PC-3 (cell line): ENCODE measurements at regions not wholly inside any gene's neighbourhood (a gene's known extent, or its start where the extent isn't known, plus 50 kb on each side); places are given as distances from the start of the nearest gene placed in this dataset.

ENCODE experiments used
- CTCF ChIP-seq: fragments of 300-600 bp; sonication (generic); conservative IDR thresholded peaks from 2 replicates; pipeline ENCODE4 v1.5.1; 2017; ENCODE audit warnings: antibody characterized with exemption, low read depth, mild to moderate bottlenecking, low read length
- EZH2 ChIP-seq: fragments of 300-600 bp; sonication (generic); IDR thresholded peaks from one replicate; pipeline ENCODE4 v1.6.1; 2017; ENCODE audit warnings: antibody characterized with exemption, mild to moderate bottlenecking, low read length; ENCODE audit not compliant: unreplicated experiment
- EZH2phosphoT487 ChIP-seq: fragments of 300-600 bp; sonication (generic); IDR thresholded peaks from 2 replicates; pipeline ENCODE4 v1.6.1; 2018; ENCODE audit warnings: mild to moderate bottlenecking, antibody characterized with exemption, low read length, borderline replicate concordance

- TF ChIP-seq CTCF: no peak
- no peak for TF ChIP-seq EZH2
- no peak for TF ChIP-seq EZH2phosphoT487
Measured at GRCh38 chr5:116660929-116661328, 86.3 kb upstream of the SEMA6A start.
